GM12878 (cell line): ENCODE measurements at regions not wholly inside any gene's neighbourhood (a gene's known extent, or its start where the extent isn't known, plus 50 kb on each side); places are given as distances from the start of the nearest gene placed in this dataset.

Experiments
- ATAC-seq: fragments of 200-7000 bp; cut with Tn5 transposase; 3 replicates; pipeline ENCODE4 v1.9.1; 2020; ENCODE audit warnings: mild to moderate bottlenecking, moderate library complexity
- BruUV-seq: library from RNA; stranded (reverse); fragments of 400-500 nt; replicated peaks from 2 replicates; lab custom pipeline; 2021; lab: Mats Ljungman, UMichigan
- CTCF ChIA-PET: fragments of 300-600 bp; sonication (Branson Sonifier 250); formaldehyde crosslinking; extraction: SDS; loops from one replicate; lab custom pipeline; 2021; ENCODE audit warnings: inconsistent platforms; lab: Yijun Ruan, JAX
- POLR2A ChIA-PET: fragments of 350-600 bp; formaldehyde crosslinking; extraction: SDS; loops from one replicate; lab custom pipeline; 2021; ENCODE audit warnings: inconsistent platforms; lab: Charles Lee
- RAD21 ChIA-PET: fragments of 300-600 bp; sonication (Branson Sonifier 250); formaldehyde crosslinking; loops from one replicate; lab custom pipeline; 2023; ENCODE audit warnings: antibody characterized with exemption; ENCODE audit not compliant: unreplicated experiment; lab: Charles Lee
- SMC1A ChIA-PET: fragments of 300-600 bp; sonication (Branson Sonifier 250); formaldehyde crosslinking; loops from one replicate; lab custom pipeline; 2023; ENCODE audit not compliant: unreplicated experiment, uncharacterized antibody; lab: Charles Lee
- DNase-seq: peaks from one replicate; pipeline ENCODE4 v3.0.0-alpha.2; 2011; ENCODE audit warnings: low read depth, low spot score
- FAIRE-seq: peaks from 3 replicates; lab custom pipeline; 2011; peaks lifted over from hg19 to GRCh38; lab: Jason Lieb, UNC
- H2AFZ ChIP-seq: 2 replicates; pipeline ENCODE4 v1.6.0; 2011; ENCODE audit warnings: low read depth, low read length, control low read depth; ENCODE audit not compliant: control insufficient read depth
- H3K27ac ChIP-seq: 2 replicates; pipeline ENCODE4 v1.5.1; 2011; ENCODE audit warnings: control low read depth; ENCODE audit not compliant: control insufficient read depth, insufficient read depth
- H3K27me3 ChIP-seq, 2 experiments: replicated peaks in 1 of 2; 2 replicates each; pipeline versions ENCODE4 v1.6.0 to v1.6.1; 2011; ENCODE audit warnings: low read length in 1 of 2; ENCODE audit not compliant: control insufficient read depth in 2 of 2, insufficient read depth in 2 of 2
- H3K36me3 ChIP-seq, 2 experiments: 2 replicates each; pipeline ENCODE4 v1.5.1; 2011; ENCODE audit warnings: low read length in 1 of 2; ENCODE audit not compliant: control insufficient read depth in 2 of 2, insufficient read depth in 2 of 2
- H3K4me1 ChIP-seq: 2 replicates; pipeline ENCODE4 v1.6.1; 2011; ENCODE audit warnings: mild to moderate bottlenecking, low read length, moderate library complexity, mixed read lengths; ENCODE audit not compliant: control insufficient read depth, insufficient read depth
- H3K4me2 ChIP-seq: 2 replicates; pipeline ENCODE4 v1.6.0; 2011; ENCODE audit warnings: control low read depth; ENCODE audit not compliant: control insufficient read depth, insufficient read depth
- H3K4me3 ChIP-seq: fragments of 200-600 bp; sonication (generic); 2 replicates; pipeline ENCODE4 v1.5.1; 2016
- H3K79me2 ChIP-seq: 2 replicates; pipeline ENCODE4 v1.6.0; 2011; ENCODE audit warnings: low read length; ENCODE audit not compliant: control insufficient read depth, insufficient read depth
- H3K9ac ChIP-seq: 2 replicates; pipeline ENCODE4 v1.8.0; 2011; ENCODE audit warnings: low read length, control low read depth, mixed read lengths; ENCODE audit not compliant: control insufficient read depth, insufficient read depth
- H3K9me3 ChIP-seq: replicated peaks from 3 replicates; pipeline ENCODE4 v1.5.1; 2011; ENCODE audit warnings: mild to moderate bottlenecking, low read length; ENCODE audit not compliant: control insufficient read depth, insufficient read depth
- H4K20me1 ChIP-seq: 2 replicates; pipeline ENCODE4 v1.6.0; 2011; ENCODE audit not compliant: control insufficient read depth, insufficient read depth
- HDAC6 ChIP-seq: fragments of 200-600 bp; sonication (generic); IDR thresholded peaks from one replicate; pipeline ENCODE4 v1.8.0; 2017; ENCODE audit warnings: antibody characterized with exemption; ENCODE audit not compliant: unreplicated experiment
- IKZF2 ChIP-seq, 2 experiments: fragments of 450-650 bp; IDR thresholded peaks; 2 replicates each; pipeline ENCODE4 v1.6.1; 2017; ENCODE audit warnings: mild to moderate bottlenecking in 2 of 2, moderate library complexity in 2 of 2
- JUNB ChIP-seq: IDR thresholded peaks from 2 replicates; pipeline ENCODE4 v1.6.1; 2016; ENCODE audit warnings: antibody characterized with exemption, mild to moderate bottlenecking
- LARP7 ChIP-seq: fragments of 450-650 bp; IDR thresholded peaks from 2 replicates; pipeline ENCODE4 v1.6.1; 2017; ENCODE audit warnings: mild to moderate bottlenecking
- PKNOX1 ChIP-seq: fragments of 450-650 bp; IDR thresholded peaks from 2 replicates; pipeline ENCODE4 v1.6.1; 2016; ENCODE audit warnings: mild to moderate bottlenecking
- RB1 ChIP-seq: fragments of 450-650 bp; formaldehyde crosslinking; IDR thresholded peaks from 2 replicates; pipeline ENCODE4 v1.6.1; 2017; ENCODE audit warnings: mild to moderate bottlenecking, borderline replicate concordance
- REST ChIP-seq: IDR thresholded peaks from 2 replicates; pipeline ENCODE4 v1.6.1; 2012; ENCODE audit warnings: mild to moderate bottlenecking, low read depth, low read length
- SMAD5 ChIP-seq: IDR thresholded peaks from 2 replicates; pipeline ENCODE4 v1.6.1; 2016; ENCODE audit warnings: antibody characterized with exemption, low read depth
- SUZ12 ChIP-seq: fragments of 200-600 bp; sonication (generic); IDR thresholded peaks from one replicate; pipeline ENCODE4 v1.6.1; 2018; ENCODE audit warnings: antibody characterized with exemption, mild to moderate bottlenecking; ENCODE audit not compliant: unreplicated experiment
- TCF3 ChIP-seq: IDR thresholded peaks from 2 replicates; pipeline ENCODE4 v1.6.1; 2012; ENCODE audit warnings: low read depth, mild to moderate bottlenecking, low read length, borderline replicate concordance; ENCODE audit not compliant: insufficient read depth
- ZBTB40 ChIP-seq: fragments of 450-650 bp; IDR thresholded peaks from 2 replicates; pipeline ENCODE4 v1.6.1; 2016; ENCODE audit warnings: mild to moderate bottlenecking, moderate library complexity, borderline replicate concordance
- WGBS: methylation state at CpG from one replicate; pipeline ENCODE4 v1.1.6; 2016; ENCODE audit warnings: low lambda C conversion rate; ENCODE audit not compliant: insufficient replicate concordance, insufficient coverage; ENCODE audit errors: missing lambda C conversion rate; 5-methylcytosine and 5-hydroxymethylcytosine counted together
- in situ Hi-C: fragments of 300-500 bp; cut with MboI; formaldehyde crosslinking; loops from 9 replicates; pipeline ENCODE4 v1.14.3; 2018; ENCODE audit warnings: mixed read lengths
- intact Hi-C: fragments of 100-400 bp; cut with micrococcal nuclease; formaldehyde crosslinking; loops from one replicate; pipeline ENCODE4 v1.14.2; 2022; ENCODE audit not compliant: unreplicated experiment

- Histone ChIP-seq H3K4me3 (no peak overlapping the region), H3K27ac (no peak overlapping the region), H2AFZ (no peak overlapping the region), H3K36me3 (no peaks in the 10 kb centered on the region), H3K79me2 (no peaks in the 10 kb centered on the region), H3K4me2 (no peak overlapping the region), H3K9ac (no peak overlapping the region), H3K9me3 (no peaks in the 10 kb centered on the region), H3K4me1 (peaks cover 30% of the 10 kb centered on the region), H3K27me3 (no peaks in the 10 kb centered on the region), H4K20me1 (no peaks in the 10 kb centered on the region)
- in situ Hi-C loops (no loop called here), intact Hi-C loops (no loop called here)
- FAIRE-seq (no peak), DNase-seq (no peak), ATAC-seq (no peak)
- ChIA-PET CTCF (no interaction called here), SMC1A (interaction anchor here (1.5 kb wide), 1 partner anchor 358 kb away, joined by 3 read pairs; no protein-coding TSS in a partner anchor), POLR2A (interaction anchor here (0.5 kb wide), 1 partner anchor 161 kb away, joined by 3 read pairs; no protein-coding TSS in a partner anchor), RAD21 (no interaction called here)
- no TSS peak for BruUV-seq
- WGBS: 83% methylated on average over 10 of the region's 10 CpGs
- TF ChIP-seq HDAC6 (no peak), RB1 (no peak), TCF3 (no peak), ZBTB40 (no peak), SMAD5 (no peak), LARP7 (no peak), REST (no peak), IKZF2 (IDR thresholded peaks at IDR 0.05) (no peak), SUZ12 (no peak), JUNB (no peak), PKNOX1 (no peak)
Observed at GRCh38 chr9:129267141-129267540, 89.1 kb upstream of the IER5L start.
